HL-60 (cell line): ENCODE measurements at regions not wholly inside any gene's neighbourhood (a gene's known extent, or its start where the extent isn't known, plus 50 kb on each side); places are given as distances from the start of the nearest gene placed in this dataset.

Experiments
- GABPA ChIP-seq: IDR thresholded peaks from 2 replicates; pipeline ENCODE4 v1.6.1; 2012; ENCODE audit warnings: low read depth
- POLR2AphosphoS5 ChIP-seq: IDR thresholded peaks from 2 replicates; pipeline ENCODE4 v1.6.1; 2012; ENCODE audit warnings: low read depth
- REST ChIP-seq: IDR thresholded peaks from 2 replicates; pipeline ENCODE4 v1.6.1; 2012; ENCODE audit warnings: low read depth; ENCODE audit not compliant: insufficient replicate concordance
- SPI1 ChIP-seq: IDR thresholded peaks from 2 replicates; pipeline ENCODE4 v1.6.1; 2012; ENCODE audit warnings: low read depth, mild to moderate bottlenecking, borderline replicate concordance
- TF ChIP-seq, protein P1 (sequence below): IDR thresholded peaks from one replicate; pipeline ENCODE4 v1.5.1; 2011; ENCODE audit warnings: low read length, control low read depth, inconsistent platforms; ENCODE audit not compliant: insufficient read depth

DNA sequence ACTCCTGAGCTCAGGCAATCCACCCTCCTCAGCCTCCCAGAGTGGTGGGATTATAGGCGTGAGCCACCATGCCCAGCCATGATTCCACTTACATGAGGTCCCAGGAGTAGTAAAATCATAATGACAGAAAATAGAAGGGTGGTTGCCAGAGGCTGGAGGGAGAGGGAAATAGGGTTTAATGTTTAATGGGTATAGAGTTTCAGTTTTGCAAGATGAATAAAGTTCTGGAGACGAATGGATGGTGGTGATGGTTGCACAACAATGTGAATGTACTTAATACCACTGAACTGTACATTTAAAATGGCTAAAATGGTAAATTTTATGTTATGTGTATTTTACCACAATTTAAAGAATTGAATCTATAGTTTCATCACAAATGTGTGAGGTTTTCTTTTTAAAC is 146.5 kb upstream of the ABCA1 start:
- TF ChIP-seq, protein P1, sequence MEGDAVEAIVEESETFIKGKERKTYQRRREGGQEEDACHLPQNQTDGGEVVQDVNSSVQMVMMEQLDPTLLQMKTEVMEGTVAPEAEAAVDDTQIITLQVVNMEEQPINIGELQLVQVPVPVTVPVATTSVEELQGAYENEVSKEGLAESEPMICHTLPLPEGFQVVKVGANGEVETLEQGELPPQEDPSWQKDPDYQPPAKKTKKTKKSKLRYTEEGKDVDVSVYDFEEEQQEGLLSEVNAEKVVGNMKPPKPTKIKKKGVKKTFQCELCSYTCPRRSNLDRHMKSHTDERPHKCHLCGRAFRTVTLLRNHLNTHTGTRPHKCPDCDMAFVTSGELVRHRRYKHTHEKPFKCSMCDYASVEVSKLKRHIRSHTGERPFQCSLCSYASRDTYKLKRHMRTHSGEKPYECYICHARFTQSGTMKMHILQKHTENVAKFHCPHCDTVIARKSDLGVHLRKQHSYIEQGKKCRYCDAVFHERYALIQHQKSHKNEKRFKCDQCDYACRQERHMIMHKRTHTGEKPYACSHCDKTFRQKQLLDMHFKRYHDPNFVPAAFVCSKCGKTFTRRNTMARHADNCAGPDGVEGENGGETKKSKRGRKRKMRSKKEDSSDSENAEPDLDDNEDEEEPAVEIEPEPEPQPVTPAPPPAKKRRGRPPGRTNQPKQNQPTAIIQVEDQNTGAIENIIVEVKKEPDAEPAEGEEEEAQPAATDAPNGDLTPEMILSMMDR = no peak
- TF ChIP-seq REST (no peak), POLR2AphosphoS5 (no peak), SPI1 (no peak), GABPA (no peak)
